ENCODE measurements at regions not wholly inside any gene's neighbourhood (a gene's known extent, or its start where the extent isn't known, plus 50 kb on each side); places are given as distances from the start of the nearest gene placed in this dataset.
"Not testable (repeated sequence)": the region's sequence is repeated elsewhere in the genome, so short reads cannot be mapped to it uniquely, and the experiment has no call there.

GRCh38 chr9:32128546-32128945 is 255.9 kb upstream of the ACO1 start:
- Histone ChIP-seq H3K4me1 (ENCODE audit: control insufficient read depth, insufficient read depth, low read length) (no peaks in the 10 kb centered on the region), H3K27ac (ENCODE audit: extremely low read depth, low read depth, low read length) (no peak overlapping the region), H3K4me3 (ENCODE audit: low read depth, low read length) (no peak overlapping the region), H3K36me3 (ENCODE audit: control insufficient read depth in 2 of 2, insufficient read depth in 1 of 2, low read length in 2 of 2) (no peaks in the 10 kb centered on the region), H3K9me3 (ENCODE audit: control insufficient read depth, insufficient read depth, low read depth, low read length) (no peaks in the 10 kb centered on the region)
- ChIA-PET POLR2A (no interaction called here), CTCF (no interaction called here)
- TF ChIP-seq ZNF658 (tag by site-specific recombination; IDR thresholded peaks at IDR 0.05) (no peak), ZNF600 (tag by site-specific recombination; IDR thresholded peaks at IDR 0.05) (no peak), ZNF16 (tag by site-specific recombination; IDR thresholded peaks at IDR 0.05; ENCODE audit: low read depth) (no peak), ZNF585B (tag by site-specific recombination; IDR thresholded peaks at IDR 0.05) (no peak), ZNF239 (tag by site-specific recombination; IDR thresholded peaks at IDR 0.05) (no peak)

DNA sequence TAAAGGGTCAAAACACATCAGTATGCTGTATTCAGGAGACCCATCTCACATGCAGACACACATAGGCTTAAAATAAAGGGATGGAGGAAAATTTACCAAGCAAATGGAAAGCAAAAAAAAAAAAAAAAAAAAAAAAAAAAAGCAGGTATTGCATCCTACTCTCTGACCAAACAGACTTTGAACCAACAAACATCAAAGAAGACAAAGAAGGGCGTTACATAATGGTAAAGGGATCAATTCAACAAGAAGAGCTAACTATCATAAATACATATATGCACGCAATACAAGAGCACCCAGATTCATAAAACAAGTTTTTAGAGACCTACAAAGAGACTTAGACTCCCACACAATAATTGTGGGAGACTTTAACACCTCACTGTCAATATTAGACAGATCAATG is 253.7 kb upstream of the ACO1 start:
- H3K36me3 ChIP-seq (ENCODE audit: control insufficient read depth in 2 of 2, insufficient read depth in 1 of 2, low read length in 2 of 2); H3K9me3 ChIP-seq (ENCODE audit: control insufficient read depth, insufficient read depth, low read depth, low read length); H3K4me3 ChIP-seq (ENCODE audit: low read depth, low read length); POLR2A ChIA-PET; H3K27ac ChIP-seq (ENCODE audit: extremely low read depth, low read depth, low read length); H3K4me1 ChIP-seq (ENCODE audit: control insufficient read depth, insufficient read depth, low read length): not testable (repeated sequence)
- CTCF ChIA-PET, result interaction anchor here (0.6 kb wide), 1 partner anchor 449 kb away, joined by 3 read pairs; no protein-coding TSS in a partner anchor

DNA sequence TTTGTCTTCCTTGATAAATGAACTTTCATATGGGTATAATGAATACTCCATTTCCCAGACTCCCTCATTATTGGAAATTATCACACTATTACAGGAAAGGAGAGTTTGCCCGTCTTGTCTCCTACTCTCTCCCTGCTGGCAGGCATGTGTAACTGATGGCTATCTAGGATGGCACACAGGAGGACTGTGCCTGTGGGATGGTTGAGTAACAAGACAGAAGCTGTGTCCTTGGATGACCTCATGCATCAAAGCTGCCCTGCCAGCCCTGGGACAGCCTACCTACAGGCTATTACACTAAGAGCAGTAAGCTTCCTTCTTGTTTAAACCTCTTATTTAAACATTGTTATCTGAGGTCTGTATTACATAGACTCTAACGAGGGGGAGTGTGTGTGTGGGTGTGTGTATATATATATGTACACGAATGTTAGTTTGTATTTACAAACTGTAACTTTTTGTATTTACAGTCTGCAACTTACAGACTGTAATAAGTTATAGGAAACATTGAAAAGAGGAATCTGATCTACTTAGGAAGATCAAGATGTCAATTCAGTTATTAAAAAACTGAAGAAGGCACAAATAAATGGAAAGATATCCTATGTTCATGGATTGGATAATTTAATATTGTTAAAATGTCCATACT is 247.6 kb upstream of the ACO1 start:
- H3K4me1 ChIP-seq (ENCODE audit: control insufficient read depth, insufficient read depth, low read length), result no peaks in the 10 kb centered on the region
- TF ChIP-seq, protein P1, sequence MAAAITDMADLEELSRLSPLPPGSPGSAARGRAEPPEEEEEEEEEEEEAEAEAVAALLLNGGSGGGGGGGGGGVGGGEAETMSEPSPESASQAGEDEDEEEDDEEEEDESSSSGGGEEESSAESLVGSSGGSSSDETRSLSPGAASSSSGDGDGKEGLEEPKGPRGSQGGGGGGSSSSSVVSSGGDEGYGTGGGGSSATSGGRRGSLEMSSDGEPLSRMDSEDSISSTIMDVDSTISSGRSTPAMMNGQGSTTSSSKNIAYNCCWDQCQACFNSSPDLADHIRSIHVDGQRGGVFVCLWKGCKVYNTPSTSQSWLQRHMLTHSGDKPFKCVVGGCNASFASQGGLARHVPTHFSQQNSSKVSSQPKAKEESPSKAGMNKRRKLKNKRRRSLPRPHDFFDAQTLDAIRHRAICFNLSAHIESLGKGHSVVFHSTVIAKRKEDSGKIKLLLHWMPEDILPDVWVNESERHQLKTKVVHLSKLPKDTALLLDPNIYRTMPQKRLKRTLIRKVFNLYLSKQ (tag by site-specific recombination; IDR thresholded peaks at IDR 0.05; ENCODE audit: borderline replicate concordance), result no peak
- TF ChIP-seq ZBTB21 (tag by site-specific recombination; IDR thresholded peaks at IDR 0.05) (no peak), ZNF132 (tag by site-specific recombination; IDR thresholded peaks at IDR 0.05; ENCODE audit: borderline replicate concordance) (no peak), ZNF654 (tag by site-specific recombination; IDR thresholded peaks at IDR 0.05; ENCODE audit: low read depth) (no peak)
- H3K27ac ChIP-seq (ENCODE audit: extremely low read depth, low read depth, low read length), result no peak overlapping the region
- no peak overlapping the region for H3K4me3 ChIP-seq (ENCODE audit: low read depth, low read length)
- H3K9me3 ChIP-seq (ENCODE audit: control insufficient read depth, insufficient read depth, low read depth, low read length), result no peaks in the 10 kb centered on the region
- ChIA-PET CTCF (interaction anchor here (0.7 kb wide), 2 partner anchors 15 to 531 kb away, joined by 3 read pairs; no protein-coding TSS in a partner anchor), POLR2A (no interaction called here)
- no peaks in the 10 kb centered on the region for H3K36me3 ChIP-seq (ENCODE audit: control insufficient read depth in 2 of 2, insufficient read depth in 1 of 2, low read length in 2 of 2)

DNA sequence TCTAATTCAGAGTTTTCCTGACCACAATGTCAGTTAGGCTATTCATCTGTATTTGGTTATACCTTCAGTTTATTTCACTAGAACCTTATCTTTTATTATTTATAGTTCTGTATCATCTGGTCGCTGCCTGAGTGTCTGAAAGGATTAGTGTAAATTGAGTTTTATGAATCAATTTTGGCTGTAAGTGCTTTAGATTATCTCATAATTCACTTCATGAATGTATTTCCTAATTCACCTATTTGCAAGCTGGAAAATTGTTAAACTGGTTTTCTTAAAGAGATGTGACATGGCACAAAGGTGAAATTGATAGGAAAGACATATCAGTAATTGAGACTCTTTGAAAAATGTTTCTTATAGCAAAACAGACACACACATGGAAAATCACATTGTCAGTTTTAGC is 242.4 kb upstream of the ACO1 start:
- POLR2A ChIA-PET, result no interaction called here
- CTCF ChIA-PET, result no interaction called here
- H3K9me3 ChIP-seq (ENCODE audit: control insufficient read depth, insufficient read depth, low read depth, low read length), result no peaks in the 10 kb centered on the region
- TF ChIP-seq ZNF223 (tag by site-specific recombination; IDR thresholded peaks at IDR 0.05) (no peak), ZBTB8A (tag by site-specific recombination; IDR thresholded peaks at IDR 0.05) (no peak), ZNF791 (tag by site-specific recombination; IDR thresholded peaks at IDR 0.05) (no peak), ZNF433 (tag by site-specific recombination; IDR thresholded peaks at IDR 0.05; ENCODE audit: low read depth) (no peak), ZNF571 (tag by site-specific recombination; IDR thresholded peaks at IDR 0.05) (no peak), ZNF658 (tag by site-specific recombination; IDR thresholded peaks at IDR 0.05) (no peak), ZNF521 (tag by site-specific recombination; IDR thresholded peaks at IDR 0.05) (no peak), ZNF37A (tag by site-specific recombination; IDR thresholded peaks at IDR 0.05) (no peak)
- TF ChIP-seq, protein P2, sequence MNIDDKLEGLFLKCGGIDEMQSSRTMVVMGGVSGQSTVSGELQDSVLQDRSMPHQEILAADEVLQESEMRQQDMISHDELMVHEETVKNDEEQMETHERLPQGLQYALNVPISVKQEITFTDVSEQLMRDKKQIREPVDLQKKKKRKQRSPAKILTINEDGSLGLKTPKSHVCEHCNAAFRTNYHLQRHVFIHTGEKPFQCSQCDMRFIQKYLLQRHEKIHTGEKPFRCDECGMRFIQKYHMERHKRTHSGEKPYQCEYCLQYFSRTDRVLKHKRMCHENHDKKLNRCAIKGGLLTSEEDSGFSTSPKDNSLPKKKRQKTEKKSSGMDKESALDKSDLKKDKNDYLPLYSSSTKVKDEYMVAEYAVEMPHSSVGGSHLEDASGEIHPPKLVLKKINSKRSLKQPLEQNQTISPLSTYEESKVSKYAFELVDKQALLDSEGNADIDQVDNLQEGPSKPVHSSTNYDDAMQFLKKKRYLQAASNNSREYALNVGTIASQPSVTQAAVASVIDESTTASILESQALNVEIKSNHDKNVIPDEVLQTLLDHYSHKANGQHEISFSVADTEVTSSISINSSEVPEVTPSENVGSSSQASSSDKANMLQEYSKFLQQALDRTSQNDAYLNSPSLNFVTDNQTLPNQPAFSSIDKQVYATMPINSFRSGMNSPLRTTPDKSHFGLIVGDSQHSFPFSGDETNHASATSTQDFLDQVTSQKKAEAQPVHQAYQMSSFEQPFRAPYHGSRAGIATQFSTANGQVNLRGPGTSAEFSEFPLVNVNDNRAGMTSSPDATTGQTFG (tag by site-specific recombination; IDR thresholded peaks at IDR 0.05; ENCODE audit: borderline replicate concordance), result no peak
- TF ChIP-seq, protein P3, sequence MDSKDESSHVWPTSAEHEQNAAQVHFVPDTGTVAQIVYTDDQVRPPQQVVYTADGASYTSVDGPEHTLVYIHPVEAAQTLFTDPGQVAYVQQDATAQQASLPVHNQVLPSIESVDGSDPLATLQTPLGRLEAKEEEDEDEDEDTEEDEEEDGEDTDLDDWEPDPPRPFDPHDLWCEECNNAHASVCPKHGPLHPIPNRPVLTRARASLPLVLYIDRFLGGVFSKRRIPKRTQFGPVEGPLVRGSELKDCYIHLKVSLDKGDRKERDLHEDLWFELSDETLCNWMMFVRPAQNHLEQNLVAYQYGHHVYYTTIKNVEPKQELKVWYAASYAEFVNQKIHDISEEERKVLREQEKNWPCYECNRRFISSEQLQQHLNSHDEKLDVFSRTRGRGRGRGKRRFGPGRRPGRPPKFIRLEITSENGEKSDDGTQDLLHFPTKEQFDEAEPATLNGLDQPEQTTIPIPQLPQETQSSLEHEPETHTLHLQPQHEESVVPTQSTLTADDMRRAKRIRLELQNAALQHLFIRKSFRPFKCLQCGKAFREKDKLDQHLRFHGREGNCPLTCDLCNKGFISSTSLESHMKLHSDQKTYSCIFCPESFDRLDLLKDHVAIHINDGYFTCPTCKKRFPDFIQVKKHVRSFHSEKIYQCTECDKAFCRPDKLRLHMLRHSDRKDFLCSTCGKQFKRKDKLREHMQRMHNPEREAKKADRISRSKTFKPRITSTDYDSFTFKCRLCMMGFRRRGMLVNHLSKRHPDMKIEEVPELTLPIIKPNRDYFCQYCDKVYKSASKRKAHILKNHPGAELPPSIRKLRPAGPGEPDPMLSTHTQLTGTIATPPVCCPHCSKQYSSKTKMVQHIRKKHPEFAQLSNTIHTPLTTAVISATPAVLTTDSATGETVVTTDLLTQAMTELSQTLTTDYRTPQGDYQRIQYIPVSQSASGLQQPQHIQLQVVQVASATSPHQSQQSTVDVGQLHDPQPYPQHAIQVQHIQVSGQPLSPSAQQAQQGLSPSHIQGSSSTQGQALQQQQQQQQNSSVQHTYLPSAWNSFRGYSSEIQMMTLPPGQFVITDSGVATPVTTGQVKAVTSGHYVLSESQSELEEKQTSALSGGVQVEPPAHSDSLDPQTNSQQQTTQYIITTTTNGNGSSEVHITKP (tag by site-specific recombination; IDR thresholded peaks at IDR 0.05), result no peak
- no peaks in the 10 kb centered on the region for H3K4me1 ChIP-seq (ENCODE audit: control insufficient read depth, insufficient read depth, low read length)
- no peaks in the 10 kb centered on the region for H3K36me3 ChIP-seq (ENCODE audit: control insufficient read depth in 2 of 2, insufficient read depth in 1 of 2, low read length in 2 of 2)
- no peak overlapping the region for H3K27ac ChIP-seq (ENCODE audit: extremely low read depth, low read depth, low read length)
- H3K4me3 ChIP-seq (ENCODE audit: low read depth, low read length), result no peak overlapping the region

GRCh38 chr9:32148553-32148952 is 235.9 kb upstream of the ACO1 start:
- H3K27ac ChIP-seq (ENCODE audit: extremely low read depth, low read depth, low read length); POLR2A ChIA-PET; H3K9me3 ChIP-seq (ENCODE audit: control insufficient read depth, insufficient read depth, low read depth, low read length); H3K4me3 ChIP-seq (ENCODE audit: low read depth, low read length); H3K36me3 ChIP-seq (ENCODE audit: control insufficient read depth in 2 of 2, insufficient read depth in 1 of 2, low read length in 2 of 2); H3K4me1 ChIP-seq (ENCODE audit: control insufficient read depth, insufficient read depth, low read length): not testable (repeated sequence)
- CTCF ChIA-PET, result interaction anchor here (0.9 to 1.6 kb wide), 3 partner anchors 100 to 202 kb away, joined by 3 to 6 read pairs (median 5); no protein-coding TSS in a partner anchor

Measured in HEK293 (cell line).